Chondrocyte (in vitro differentiated cells): ENCODE measurements at regions not wholly inside any gene's neighbourhood (a gene's known extent, or its start where the extent isn't known, plus 50 kb on each side); places are given as distances from the start of the nearest gene placed in this dataset.

Experiments
- DNase-seq: peaks from one replicate; pipeline ENCODE4 v3.0.0; 2021; ENCODE audit warnings: mixed read lengths, low spot score
- H3K27ac Mint-ChIP-seq: one replicate; pipeline ENCODE4 v1.8.0; 2021; ENCODE audit warnings: mild to moderate bottlenecking, moderate library complexity, mixed read lengths; ENCODE audit not compliant: unreplicated experiment
- H3K27me3 Mint-ChIP-seq: 2 replicates; pipeline ENCODE4 v1.8.0; 2021; ENCODE audit warnings: low read depth, mixed read lengths
- H3K36me3 Mint-ChIP-seq: 2 replicates; pipeline ENCODE4 v1.8.0; 2021; ENCODE audit warnings: low read depth, mixed read lengths
- H3K4me1 Mint-ChIP-seq: 2 replicates; pipeline ENCODE4 v1.8.0; 2021; ENCODE audit warnings: low read depth, mild to moderate bottlenecking, mixed read lengths
- H3K4me3 Mint-ChIP-seq: one replicate; pipeline ENCODE4 v1.8.0; 2021; ENCODE audit warnings: mild to moderate bottlenecking, moderate library complexity, mixed read lengths; ENCODE audit not compliant: unreplicated experiment
- H3K9me3 Mint-ChIP-seq: 2 replicates; pipeline ENCODE4 v1.8.0; 2021; ENCODE audit warnings: low read depth, mixed read lengths
- TF ChIP-seq, protein P1 (sequence below): fragments of 200-600 bp; sonication (generic); IDR thresholded peaks from 2 replicates; pipeline ENCODE4 v1.5.0; 2021; ENCODE audit warnings: antibody characterized with exemption, mild to moderate bottlenecking, moderate library complexity

DNA sequence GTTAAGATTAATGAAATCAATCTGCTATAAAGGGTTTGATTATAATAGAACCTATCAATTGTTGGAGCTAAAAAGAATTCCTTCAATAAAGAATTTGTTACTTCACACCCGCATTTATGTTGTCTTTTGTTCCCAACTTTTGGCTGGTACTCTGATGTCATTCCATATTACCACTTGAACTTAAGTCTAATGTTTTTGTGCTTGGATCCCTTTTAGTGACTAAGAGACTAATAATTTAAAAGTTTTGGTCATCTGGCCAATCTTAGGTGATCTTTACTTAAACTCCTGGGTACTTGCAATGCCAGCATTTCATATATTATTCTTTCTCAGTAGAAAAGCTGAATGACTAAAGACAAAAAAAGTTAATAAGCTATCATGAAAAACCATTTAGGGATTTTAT, 113.0 kb downstream of the TMEM30B start:
- Mint-ChIP-seq H3K27me3 (no peaks in the 10 kb centered on the region), H3K4me1 (peaks cover 40% of the 10 kb centered on the region), H3K27ac (peak overlapping the region; percentile 70), H3K36me3 (peaks cover 11% of the 10 kb centered on the region), H3K4me3 (no peak overlapping the region), H3K9me3 (peaks cover 34% of the 10 kb centered on the region)
- TF ChIP-seq, protein P1, sequence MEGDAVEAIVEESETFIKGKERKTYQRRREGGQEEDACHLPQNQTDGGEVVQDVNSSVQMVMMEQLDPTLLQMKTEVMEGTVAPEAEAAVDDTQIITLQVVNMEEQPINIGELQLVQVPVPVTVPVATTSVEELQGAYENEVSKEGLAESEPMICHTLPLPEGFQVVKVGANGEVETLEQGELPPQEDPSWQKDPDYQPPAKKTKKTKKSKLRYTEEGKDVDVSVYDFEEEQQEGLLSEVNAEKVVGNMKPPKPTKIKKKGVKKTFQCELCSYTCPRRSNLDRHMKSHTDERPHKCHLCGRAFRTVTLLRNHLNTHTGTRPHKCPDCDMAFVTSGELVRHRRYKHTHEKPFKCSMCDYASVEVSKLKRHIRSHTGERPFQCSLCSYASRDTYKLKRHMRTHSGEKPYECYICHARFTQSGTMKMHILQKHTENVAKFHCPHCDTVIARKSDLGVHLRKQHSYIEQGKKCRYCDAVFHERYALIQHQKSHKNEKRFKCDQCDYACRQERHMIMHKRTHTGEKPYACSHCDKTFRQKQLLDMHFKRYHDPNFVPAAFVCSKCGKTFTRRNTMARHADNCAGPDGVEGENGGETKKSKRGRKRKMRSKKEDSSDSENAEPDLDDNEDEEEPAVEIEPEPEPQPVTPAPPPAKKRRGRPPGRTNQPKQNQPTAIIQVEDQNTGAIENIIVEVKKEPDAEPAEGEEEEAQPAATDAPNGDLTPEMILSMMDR, result no peak
- DNase-seq, result no peak

- no peaks in the 10 kb centered on the region for H3K27me3 Mint-ChIP-seq
Measured at GRCh38 chr14:61167642-61168041, 113.5 kb downstream of the TMEM30B start.

GRCh38 chr14:61160798-61161197, 120.3 kb downstream of the TMEM30B start:
- Mint-ChIP-seq H3K4me3 (no peak overlapping the region), H3K4me1 (peaks cover 29% of the 10 kb centered on the region), H3K36me3 (peaks cover 8% of the 10 kb centered on the region), H3K27ac (no peak overlapping the region), H3K9me3 (peaks cover 26% of the 10 kb centered on the region), H3K27me3 (no peaks in the 10 kb centered on the region)
- DNase-seq, result no peak
- TF ChIP-seq, protein P1, result no peak

More at GRCh38 chr14:61167642-61168041, 113.5 kb downstream of the TMEM30B start:
- Mint-ChIP-seq H3K9me3 (peaks cover 37% of the 10 kb centered on the region), H3K27ac (no peak overlapping the region), H3K36me3 (peaks cover 12% of the 10 kb centered on the region), H3K4me3 (no peak overlapping the region), H3K4me1 (peaks cover 40% of the 10 kb centered on the region)
- no peak for DNase-seq
- TF ChIP-seq, protein P1, result no peak

- Mint-ChIP-seq H3K4me1 (peaks cover 73% of the 10 kb centered on the region), H3K27ac (peak overlapping the region; percentile 94), H3K4me3 (no peak overlapping the region), H3K27me3 (no peaks in the 10 kb centered on the region), H3K9me3 (peaks cover 4% of the 10 kb centered on the region), H3K36me3 (peaks cover 2% of the 10 kb centered on the region)
- no peak for DNase-seq
- TF ChIP-seq, protein P1, result no peak
Measured at GRCh38 chr14:61154641-61155040, 126.5 kb downstream of the TMEM30B start.

DNA sequence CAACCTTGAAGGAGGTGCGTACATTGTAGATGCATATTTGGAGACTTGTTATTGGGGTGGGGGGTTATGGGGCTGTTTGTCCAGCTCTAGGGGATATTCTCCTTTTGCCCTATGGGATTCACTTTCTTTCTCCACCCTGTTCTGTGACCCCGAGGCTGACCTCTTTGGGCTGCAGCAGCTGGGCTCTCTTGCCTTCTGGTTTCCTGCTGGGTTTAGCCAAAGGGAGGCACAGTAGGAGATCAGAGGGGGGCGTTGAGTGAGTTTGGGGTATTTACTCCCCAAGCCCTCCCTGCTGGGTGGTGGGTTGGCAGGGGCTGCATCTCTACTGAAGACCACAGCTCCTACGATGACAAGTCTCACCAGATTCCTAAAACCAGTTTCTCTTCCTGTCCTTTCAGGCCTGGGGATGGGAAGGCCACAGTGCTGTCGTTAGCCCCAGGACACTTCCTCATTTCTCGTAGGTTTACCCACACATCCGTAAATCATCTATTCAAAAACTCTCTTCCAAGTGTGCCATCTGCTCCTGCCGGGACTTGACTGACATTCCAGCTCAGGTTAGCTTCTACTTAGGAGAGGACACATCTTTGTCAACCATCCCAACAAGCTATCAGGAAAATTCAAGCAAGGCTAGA, 127.1 kb downstream of the TMEM30B start:
- peak overlapping the region; percentile 94 for H3K27ac Mint-ChIP-seq
- peaks cover 79% of the 10 kb centered on the region for H3K4me1 Mint-ChIP-seq
- peaks cover 4% of the 10 kb centered on the region for H3K9me3 Mint-ChIP-seq
- no peak for DNase-seq
- peaks cover 2% of the 10 kb centered on the region for H3K36me3 Mint-ChIP-seq
- H3K27me3 Mint-ChIP-seq, result no peaks in the 10 kb centered on the region
- no peak overlapping the region for H3K4me3 Mint-ChIP-seq
- TF ChIP-seq, protein P1, result no peak
